Dedifferentiated amniotic fluid mesenchymal stem cell (primary cell): ENCODE measurements at regions not wholly inside any gene's neighbourhood (a gene's known extent, or its start where the extent isn't known, plus 50 kb on each side); places are given as distances from the start of the nearest gene placed in this dataset.
"Not testable (repeated sequence)": the region's sequence is repeated elsewhere in the genome, so short reads cannot be mapped to it uniquely, and the experiment has no call there.

Experiments used
- DNase-seq: peaks from one replicate; pipeline ENCODE4 v3.0.0-alpha.2; 2016; ENCODE audit errors: extremely low spot score

- no peak for DNase-seq
Observed at GRCh38 chr1:83511146-83511726, 487.7 kb downstream of the TTLL7 start.

GRCh38 chr1:83509301-83509781 lies 489.6 kb downstream of the TTLL7 start:
- no peak for DNase-seq

- DNase-seq, result peak; percentile 96
Observed at GRCh38 chr1:83508485-83509151, 490.3 kb downstream of the TTLL7 start.

GRCh38 chr1:83505148-83505547 lies 493.8 kb downstream of the TTLL7 start:
- no peak for DNase-seq

- DNase-seq, result no peak
Observed at GRCh38 chr1:83503153-83503552, 495.8 kb downstream of the TTLL7 start.

- no peak for DNase-seq
Observed at GRCh38 chr1:83500987-83501591, 497.8 kb downstream of the TTLL7 start.

GRCh38 chr1:83500531-83500930 lies 498.4 kb downstream of the TTLL7 start:
- no peak for DNase-seq

GRCh38 chr1:83499998-83500397 lies 498.9 kb downstream of the TTLL7 start:
- DNase-seq, result no peak

- DNase-seq, result peak; percentile 27
Observed at GRCh38 chr1:83497563-83497962, 501.4 kb downstream of the TTLL7 start.

- no peak for DNase-seq
Observed at GRCh38 chr1:83495560-83495959, 503.4 kb downstream of the TTLL7 start.

- DNase-seq, result no peak
Observed at GRCh38 chr1:83493633-83494032, 505.3 kb downstream of the TTLL7 start.

GRCh38 chr1:83491930-83492329 lies 507.0 kb downstream of the TTLL7 start:
- no peak for DNase-seq

GRCh38 chr1:83490988-83491387 lies 507.9 kb downstream of the TTLL7 start:
- DNase-seq, result no peak

GRCh38 chr1:83488105-83488504 lies 510.8 kb downstream of the TTLL7 start:
- not testable (repeated sequence) for DNase-seq

- DNase-seq, result not testable (repeated sequence)
Observed at GRCh38 chr1:83487460-83487859, 511.5 kb downstream of the TTLL7 start.

GRCh38 chr1:83485314-83486019 lies 513.5 kb downstream of the TTLL7 start:
- not testable (repeated sequence) for DNase-seq

GRCh38 chr1:83481284-83481683 lies 517.6 kb downstream of the TTLL7 start:
- DNase-seq, result not testable (repeated sequence)

GRCh38 chr1:83479591-83480239 lies 519.2 kb downstream of the TTLL7 start:
- not testable (repeated sequence) for DNase-seq

- DNase-seq, result not testable (repeated sequence)
Observed at GRCh38 chr1:83478127-83478526, 520.8 kb downstream of the TTLL7 start.

GRCh38 chr1:83476518-83476917 lies 522.4 kb downstream of the TTLL7 start:
- DNase-seq, result not testable (repeated sequence)

- not testable (repeated sequence) for DNase-seq
Observed at GRCh38 chr1:83474946-83475345, 524.0 kb downstream of the TTLL7 start.

GRCh38 chr1:83473986-83474385 lies 524.9 kb downstream of the TTLL7 start:
- DNase-seq, result not testable (repeated sequence)
